M059J (cell line): ENCODE measurements at regions not wholly inside any gene's neighbourhood (a gene's known extent, or its start where the extent isn't known, plus 50 kb on each side); places are given as distances from the start of the nearest gene placed in this dataset.
A peak's percentile ranks its signal among the peaks of the same experiment; 100 is the strongest.
"Not testable (repeated sequence)": the region's sequence is repeated elsewhere in the genome, so short reads cannot be mapped to it uniquely, and the experiment has no call there.

Source experiments
- DNase-seq: peaks from one replicate; pipeline ENCODE4 v3.0.0-alpha.2; 2012; ENCODE audit warnings: low read depth

DNA sequence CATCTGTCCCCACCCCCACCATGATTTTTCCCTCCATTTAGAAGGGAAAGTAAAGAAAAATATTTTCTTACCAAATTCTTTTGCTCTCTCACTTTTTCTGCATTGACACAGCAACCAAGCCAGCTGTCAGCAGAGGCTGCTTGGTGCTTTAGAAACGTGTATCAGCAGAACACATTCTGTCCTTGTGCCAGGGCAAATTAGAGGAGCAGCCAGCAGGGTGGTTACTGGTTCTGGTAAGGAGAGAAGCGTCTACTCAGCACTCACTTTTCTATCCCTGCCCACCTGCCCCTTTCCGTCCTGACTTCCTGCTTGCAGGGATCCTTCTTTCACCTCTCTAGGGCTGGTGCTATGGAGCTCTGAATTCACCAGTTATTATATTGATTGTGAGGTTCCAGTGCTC lies 327.5 kb upstream of the PDE3A start:
- peak; percentile 13 for DNase-seq

DNA sequence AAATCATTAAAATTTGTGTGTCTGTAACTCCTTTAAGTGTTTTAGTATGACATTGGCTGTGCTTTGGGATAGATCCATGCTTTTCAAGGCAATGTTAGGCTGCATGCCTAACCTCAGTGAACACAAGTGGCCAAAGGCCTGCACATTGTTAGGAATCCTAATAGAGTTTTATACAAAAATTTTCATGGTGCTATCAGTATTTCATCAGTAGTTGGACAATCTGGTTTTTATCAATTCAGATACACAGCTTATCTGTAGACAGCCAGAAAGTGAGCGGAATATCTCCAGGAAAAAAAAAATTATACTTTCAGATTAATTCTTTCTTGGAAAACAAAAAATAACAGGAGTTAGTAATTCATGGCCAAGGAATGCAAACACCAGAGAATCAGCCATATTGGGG lies 324.0 kb upstream of the PDE3A start:
- no peak for DNase-seq

DNA sequence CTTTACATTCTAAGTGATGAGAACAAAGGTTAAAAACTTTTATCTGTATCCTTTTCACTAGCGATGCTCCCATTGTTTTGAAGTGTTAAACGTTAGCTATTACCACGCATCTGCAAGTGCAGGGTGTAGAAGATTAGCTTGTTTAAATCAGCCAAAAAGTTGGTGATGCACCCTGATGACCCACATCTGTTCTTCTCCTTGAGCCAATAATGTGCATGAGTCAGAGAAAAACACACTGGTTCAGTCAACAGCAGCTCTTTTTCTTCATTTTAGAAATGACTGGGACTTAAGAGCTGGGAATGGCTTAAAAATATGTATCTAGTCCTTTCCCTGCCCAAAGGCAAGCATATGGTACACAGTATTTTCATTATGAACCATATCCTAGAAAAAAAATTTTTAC lies 323.5 kb upstream of the PDE3A start:
- peak; percentile 31 for DNase-seq

DNA sequence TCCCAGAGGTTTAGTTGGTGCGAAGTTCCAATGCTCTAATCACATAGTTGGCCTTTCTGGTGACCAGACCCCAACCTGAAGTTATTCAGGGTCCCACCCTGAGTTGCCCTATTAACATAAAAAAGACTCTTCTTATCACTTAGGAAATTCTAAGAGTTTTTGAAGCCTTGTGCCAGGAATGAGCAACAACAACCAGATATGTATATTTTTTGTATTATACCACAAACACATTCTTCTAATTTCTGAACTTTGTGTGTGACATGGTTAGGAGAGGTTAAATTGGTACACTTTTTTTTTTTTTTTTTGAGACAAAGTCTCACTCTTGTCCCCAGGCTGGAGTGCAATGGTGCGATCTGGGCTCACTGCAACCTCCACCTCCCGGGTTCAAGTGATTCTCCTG lies 320.4 kb upstream of the PDE3A start:
- DNase-seq: no peak

DNA sequence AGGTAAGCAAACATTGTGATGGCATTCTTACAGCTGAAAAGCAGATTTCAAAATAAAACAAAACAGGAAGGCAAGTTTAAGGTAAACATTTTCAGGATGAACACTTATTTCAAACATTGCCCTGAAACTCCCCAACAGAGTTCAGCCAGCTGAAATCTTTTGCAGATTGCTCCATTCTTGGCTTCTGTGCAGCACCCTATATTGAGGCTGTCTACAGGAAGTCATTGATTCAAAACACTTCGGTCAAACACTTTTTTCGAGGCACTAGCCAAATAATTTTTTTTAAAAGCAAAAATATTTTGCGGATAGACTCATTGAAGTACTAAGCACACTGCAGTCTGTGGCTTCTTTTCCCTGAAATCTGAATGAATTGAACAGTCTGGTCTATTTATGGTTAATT lies 318.1 kb upstream of the PDE3A start:
- DNase-seq: no peak

DNA sequence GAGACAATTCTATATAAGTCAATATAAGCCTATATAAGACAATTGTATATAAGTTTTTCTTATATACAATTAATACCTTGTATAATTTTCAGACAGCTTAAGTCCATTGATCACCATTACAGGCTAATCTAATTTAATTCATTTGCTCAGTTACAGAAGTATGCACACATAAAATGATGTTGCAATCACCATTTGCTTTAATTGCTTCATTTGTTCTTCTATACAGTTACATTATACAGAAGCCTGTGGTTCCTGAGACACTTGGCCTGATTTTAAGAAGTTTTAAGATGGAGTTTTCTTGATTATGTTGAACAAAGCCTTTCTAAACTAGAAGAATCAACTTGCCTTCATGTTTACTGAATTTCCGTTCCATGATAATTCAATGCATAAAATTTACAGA lies 314.6 kb upstream of the PDE3A start:
- no peak for DNase-seq

DNA sequence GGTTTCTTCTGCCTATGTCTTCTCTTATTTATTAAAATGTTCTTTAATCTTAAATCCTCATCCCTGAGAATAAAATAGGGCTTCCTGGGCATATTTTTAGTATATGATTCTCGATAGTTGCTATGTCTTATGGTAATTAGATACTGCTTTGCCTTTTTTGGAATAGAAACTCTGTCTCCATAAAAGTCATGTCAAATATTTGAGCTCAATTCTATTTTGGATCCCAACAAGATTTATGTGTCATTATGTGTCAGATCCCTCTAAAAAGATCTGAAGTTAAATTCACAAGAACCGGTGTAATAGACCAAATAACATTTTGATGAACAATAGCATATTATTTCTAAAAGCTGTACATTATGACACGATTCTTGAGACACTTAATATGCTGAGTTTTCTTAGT lies 312.5 kb upstream of the PDE3A start:
- DNase-seq: no peak

DNA sequence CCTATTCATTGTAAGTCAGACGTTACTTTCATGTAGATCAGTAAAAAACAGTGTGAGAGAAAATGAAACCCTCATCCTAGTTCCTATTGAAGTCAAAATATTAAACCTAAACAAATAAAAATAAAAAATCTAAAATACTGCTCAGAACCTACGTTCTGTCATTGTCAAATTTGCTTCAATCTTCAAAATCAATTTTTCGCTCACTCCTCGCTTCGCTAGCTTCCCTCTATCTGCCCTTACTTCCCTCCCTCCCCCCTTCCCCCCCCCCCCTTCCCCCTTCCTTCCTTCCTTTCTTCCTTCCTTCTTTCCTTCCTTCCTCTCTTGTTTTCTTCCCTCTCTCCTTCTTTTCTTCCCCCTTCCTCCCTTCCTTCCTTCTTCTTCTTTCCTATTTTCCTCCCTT lies 310.9 kb upstream of the PDE3A start:
- no peak for DNase-seq

DNA sequence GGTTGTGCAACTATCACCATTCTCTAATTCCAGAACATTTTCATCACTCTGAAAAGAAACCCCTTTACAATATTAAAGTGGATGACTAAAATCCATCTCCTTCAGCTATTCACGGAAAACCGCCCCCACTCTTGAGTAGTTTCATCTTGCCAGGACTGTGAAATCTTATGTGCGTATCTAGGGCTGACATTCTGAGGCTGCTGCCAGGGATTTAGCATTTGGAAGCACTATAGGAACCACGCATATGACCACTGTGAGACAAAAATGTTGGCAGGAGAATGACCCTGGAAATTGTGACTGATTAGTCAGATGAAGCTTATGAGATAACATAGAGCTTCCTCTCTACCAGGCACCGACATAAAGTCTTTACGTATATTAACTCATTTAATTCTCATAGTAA lies 305.2 kb upstream of the PDE3A start:
- DNase-seq: peak; percentile 17

DNA sequence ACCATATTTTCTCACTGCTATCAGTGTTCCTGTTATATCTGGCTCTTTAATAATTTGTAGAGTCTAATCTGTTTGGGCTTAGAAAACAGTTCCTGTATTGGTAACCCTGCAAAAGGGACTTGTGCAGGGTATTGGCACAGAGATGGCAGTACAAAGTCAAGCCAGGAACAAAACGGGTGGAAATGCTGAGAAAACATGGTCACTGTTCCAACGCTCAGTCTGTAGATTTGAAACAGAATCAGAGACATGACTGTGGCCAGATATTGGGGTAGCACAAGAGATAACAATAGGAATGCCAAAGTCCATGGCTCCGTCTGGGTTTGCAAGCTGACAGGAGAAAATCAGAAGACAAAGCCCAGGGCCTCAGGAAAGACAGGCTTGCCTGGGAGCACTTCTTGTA lies 290.7 kb upstream of the PDE3A start:
- no peak for DNase-seq

DNA sequence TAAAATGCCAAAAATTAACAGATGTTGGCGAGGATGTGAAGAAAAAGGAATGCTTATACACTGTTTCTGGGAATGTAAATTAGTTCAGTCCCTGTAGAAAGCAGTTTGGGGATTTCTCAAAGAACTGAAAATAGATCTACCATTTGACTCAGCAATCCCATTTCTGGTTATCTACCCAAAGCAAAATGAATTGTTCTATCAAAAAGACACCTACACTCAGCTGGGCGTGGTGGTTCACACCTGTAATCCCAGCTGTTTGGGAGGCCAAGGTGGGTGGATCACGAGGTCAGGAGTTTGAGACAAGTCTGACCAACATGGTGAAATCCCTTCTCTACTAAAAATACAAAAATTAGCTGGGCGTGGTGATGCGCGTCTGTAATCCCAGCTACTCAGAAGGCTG lies 279.3 kb upstream of the PDE3A start:
- no peak for DNase-seq

DNA sequence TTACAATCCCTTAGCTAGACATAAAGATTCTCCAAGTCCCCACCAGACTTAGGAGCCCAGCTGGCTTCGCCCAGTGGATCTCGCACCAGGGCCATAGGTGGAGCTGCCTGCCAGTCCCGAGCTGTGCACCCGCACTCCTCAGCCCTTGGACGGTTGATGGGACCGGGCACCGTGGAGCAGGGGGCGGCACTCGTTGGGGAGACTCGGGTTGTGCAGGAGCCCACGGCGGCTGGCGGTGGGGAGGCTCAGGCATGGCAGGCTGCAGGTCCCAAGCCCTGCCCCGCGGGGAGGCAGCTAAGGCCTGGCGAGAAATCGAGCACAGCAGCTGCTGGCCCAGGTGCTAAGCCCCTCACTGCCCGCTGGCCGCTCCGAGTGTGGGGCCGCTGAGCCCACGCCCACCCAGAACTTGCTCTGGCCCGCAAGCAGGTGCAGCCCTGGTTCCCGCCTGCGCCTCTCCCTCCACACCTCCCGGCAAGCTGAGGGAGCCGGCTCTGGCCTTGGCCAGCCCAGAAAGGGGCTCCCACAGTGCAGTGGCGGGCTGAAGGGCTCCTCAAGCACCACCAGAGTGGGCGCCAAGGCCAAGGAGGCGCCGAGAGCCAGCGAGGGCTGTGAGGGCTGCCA lies 275.0 kb upstream of the PDE3A start:
- DNase-seq: not testable (repeated sequence)

DNA sequence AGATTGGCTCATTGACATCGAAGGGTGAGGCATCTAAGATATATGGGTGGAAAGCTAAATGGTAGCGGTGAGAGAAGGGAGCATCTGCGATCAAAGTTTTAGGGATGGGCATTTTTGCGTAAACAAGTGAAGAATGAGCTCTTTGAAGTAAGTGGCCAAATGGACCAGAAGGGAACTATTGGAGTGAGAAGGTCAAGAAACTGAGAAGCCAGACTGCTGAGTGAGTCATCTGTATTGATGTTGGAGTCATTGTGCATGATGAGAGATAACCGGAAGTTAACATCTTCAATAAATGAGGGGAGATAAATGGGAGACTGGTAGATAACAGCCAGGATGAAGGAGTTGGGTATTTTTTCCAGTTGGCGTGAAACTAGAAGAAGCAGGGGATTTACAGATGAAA lies 271.9 kb upstream of the PDE3A start:
- DNase-seq: peak; percentile 16

DNA sequence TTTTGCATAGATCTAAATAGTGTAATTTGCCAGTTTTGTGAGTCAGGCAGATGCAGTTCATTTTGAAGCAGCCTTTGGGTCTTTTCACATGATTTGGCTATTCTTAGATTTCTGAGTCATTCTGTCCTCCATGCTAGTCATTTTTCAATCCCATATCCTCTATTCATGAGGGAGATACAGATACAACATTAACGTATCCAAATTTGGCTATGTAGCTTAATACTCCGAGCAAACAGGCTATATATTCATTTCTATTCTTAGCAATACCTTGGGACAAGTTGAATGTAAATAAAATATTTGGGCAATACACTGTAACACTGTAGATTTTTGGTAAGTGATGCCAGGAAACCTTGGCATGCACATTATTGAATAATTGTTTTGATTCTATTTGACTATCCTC lies 270.7 kb upstream of the PDE3A start:
- DNase-seq: peak; percentile 47

DNA sequence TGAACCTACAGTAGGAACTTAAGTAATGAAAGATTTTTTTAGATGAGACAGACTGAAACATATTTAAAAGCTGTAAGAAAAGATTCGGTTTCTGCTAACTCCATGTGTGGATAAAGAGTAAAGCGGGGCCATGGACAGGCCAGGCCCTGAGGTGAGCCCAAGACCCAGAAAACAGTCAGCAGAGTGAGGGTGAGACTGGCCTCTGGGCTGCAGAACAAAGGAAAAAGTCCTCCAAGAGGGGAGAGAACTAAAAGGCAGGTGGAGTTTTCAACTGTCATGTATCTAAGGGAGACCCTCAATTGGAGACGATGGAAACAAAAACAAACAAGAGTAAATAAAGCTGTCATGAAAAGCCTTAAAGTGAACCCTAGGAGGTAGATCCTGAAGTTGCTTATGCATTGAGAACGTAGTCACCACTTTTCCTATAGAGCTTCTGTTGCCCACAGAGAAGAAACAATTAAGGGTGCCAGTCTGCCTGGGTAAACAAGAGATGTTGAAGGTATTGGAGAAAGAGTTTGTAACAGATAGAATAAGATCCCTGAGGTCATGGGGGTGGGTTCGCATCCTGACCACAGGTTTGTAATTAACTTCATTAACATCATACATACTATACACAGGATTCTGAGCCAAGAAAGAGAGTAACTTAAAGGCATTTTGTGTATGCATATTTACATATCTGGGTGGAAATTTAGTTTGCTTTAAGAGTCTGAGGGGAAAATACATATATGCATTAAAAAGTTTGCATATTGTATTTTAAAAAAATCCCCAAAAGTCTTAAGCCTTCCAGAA lies 268.7 kb upstream of the PDE3A start:
- DNase-seq: no peak

DNA sequence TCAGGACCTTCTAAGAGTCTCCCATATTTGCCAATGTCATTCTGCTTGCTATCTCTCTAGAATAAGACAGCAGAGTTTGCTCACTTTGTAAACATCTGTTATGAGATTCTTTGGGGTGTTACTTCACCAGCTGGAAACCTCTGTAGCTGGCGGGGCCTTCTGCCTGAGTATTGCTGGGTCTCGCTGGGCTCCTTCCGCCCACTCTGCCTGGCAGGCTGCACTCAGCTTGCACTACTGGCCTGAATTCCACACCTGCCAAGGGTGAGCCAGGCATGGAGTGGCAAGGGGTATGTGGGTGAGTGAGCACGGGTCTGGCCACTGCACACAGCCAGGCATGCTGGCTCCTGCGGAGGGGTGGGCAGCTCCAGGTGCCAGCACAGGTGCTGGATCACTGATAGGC lies 267.3 kb upstream of the PDE3A start:
- DNase-seq: no peak

DNA sequence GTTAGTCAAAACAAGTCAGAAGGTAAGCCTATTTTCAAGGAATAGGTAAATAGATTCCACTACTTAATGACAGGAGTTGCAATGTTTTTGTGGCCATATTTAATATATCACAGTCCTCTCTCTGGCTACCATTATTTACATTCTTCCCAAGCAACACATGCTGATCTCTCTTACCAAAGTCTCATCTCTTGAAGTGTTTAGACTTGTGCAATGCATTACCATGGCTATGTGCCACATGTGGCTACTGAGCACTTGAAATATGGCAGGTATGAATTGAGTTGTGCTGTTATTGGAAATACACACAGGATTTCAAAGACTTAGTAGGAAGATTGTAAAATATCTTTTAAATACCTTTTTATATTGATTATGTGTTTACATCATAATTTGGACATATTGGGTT lies 262.4 kb upstream of the PDE3A start:
- DNase-seq: no peak

DNA sequence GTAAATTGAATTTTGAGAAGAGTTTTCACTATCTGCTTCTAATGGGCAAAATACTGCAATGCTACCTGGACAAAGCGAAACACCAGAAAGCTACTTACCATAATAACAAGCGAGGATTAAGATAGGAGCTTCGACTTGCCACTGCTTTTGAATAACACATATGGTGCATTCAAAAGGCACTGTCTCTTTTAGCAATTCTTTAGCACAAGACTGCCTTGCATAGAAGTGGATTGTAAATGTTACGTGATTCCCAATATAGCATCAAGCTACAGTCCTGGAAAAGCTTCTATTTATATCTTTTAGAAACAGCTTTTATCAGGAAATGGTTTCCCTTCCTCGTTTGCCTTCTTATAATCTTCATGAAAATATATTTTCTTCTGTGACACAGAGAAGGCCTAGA lies 258.7 kb upstream of the PDE3A start:
- DNase-seq: no peak

DNA sequence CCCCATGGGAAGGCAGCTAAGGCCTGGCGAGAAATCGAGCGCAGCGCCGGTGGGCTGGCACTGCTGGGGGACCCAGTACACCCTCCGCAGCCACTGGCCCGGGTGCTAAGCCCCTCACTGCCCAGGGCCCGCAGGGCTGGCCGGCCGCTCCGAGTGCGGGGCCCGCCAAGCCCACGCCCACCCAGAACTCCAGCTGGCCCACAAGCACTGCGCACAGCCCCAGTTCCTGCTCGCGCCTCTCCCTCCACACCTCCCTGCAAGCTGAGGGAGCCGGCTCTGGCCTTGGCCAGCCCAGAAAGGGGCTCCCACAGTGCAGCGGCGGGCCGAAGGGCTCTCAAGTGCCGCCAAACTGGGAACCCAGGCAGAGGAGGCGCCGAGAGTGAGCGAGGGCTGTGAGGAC lies 253.0 kb upstream of the PDE3A start:
- DNase-seq: not testable (repeated sequence)

DNA sequence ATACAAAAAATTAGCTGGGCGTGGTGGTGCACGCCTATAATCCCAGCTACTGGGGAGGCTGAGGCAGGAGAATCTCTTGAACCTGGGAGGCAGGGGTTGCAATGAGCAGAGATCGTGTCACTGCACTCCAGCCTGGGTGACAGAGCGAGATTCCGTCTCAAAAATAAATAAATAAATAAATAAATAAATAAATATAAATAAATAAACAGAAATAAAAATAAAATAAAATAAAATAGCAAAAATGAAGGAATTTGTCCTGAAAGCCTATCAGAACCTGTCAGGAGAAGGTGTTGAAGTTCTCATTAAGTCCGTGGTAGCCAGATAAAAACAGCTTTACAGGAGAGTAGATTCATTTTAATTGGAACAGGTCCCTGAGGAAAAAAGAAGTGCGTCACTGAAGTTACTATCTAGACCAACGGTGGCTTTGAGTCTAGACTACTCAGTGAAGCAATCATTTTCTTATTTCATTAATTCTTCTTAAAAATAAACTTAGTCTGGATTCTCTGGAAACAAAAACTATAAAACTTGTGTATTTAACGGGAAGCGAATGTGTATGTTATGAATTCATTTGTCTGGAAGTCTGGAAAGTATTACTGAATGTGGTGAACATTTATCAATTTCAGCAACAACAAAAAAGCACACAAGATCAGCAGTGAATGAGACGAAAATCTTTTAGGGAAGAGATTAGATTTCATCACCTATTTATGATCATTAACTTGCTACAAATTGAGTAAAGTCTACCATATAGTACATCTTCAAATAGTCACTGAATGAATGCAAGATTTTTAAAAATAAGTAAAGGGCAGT lies 248.5 kb upstream of the PDE3A start:
- DNase-seq: no peak

DNA sequence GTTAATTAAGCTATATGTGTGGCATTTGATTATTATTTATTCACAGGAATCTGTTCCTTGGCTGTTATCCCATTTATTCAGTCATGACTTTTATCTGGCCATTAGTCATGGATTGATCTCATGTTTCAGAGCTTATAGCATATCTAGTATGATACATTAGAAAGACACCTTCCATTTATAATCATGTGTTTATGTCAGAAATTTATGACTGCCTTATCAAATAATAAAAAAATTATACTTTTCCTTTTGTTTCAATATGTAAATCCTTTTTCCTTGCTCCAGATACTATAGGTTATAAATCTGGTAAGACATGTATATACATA lies 248.0 kb upstream of the PDE3A start:
- no peak for DNase-seq

DNA sequence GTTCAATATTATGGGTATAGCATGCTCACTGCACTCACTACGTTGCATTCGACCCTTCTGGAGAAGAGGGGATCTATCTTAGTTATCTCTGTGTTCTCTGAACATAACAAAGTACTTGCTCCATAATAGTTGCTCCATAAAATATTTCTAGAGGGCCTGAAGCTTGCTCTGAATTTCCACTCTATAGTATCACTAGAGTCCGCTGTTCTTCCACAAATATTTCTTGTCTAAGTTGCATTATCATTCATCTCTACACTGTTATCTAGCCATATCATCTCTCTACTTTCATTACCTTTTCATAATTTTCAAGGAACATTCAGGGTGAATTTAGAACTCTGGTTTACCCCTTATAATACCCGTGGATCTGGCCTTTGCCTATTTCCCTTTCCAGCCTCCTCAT lies 246.1 kb upstream of the PDE3A start:
- no peak for DNase-seq

DNA sequence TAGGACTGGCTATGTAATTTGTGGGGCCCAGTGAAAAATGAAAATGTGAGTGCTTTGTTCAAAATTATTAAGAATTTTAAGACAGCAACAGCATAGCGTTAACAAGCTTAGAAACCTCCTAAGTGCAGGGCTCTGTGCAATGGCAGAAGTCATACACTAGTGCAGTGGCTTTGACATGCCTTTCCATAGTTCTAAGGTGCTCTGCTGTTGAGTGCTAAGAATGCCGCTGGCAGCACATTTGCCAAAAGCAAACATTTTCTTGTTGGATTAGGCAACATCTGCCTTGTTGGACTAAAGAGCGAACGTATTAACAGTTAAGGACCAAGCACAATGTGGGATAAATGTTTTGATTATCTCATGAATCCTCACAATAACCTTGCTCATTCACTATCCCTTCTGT lies 244.9 kb upstream of the PDE3A start:
- no peak for DNase-seq
